ENCODE measurements at regions not wholly inside any gene's neighbourhood (a gene's known extent, or its start where the extent isn't known, plus 50 kb on each side); places are given as distances from the start of the nearest gene placed in this dataset.
A peak's percentile ranks its signal among the peaks of the same experiment; 100 is the strongest.

DNA sequence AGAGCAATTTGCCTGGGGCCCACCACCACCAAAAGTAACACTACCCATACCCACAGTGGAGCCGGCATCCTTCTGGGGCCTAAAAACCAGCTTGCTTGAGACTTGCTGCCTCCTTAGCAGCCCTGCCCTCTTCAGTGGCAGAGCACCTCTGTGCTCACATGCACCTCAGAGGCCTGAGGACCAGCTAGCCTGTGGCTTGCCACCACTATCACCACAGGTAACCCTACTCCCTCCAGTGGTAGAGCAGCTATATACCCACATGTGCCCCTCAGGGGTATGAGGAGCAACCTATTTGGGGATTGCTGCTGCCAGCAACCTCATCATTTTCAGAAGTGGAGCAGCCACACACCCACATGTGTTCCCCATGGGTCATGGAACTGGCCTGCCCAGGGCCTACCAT, 111.4 kb upstream of the SPRY2 start:
- DNase-seq, result no peak

DNA sequence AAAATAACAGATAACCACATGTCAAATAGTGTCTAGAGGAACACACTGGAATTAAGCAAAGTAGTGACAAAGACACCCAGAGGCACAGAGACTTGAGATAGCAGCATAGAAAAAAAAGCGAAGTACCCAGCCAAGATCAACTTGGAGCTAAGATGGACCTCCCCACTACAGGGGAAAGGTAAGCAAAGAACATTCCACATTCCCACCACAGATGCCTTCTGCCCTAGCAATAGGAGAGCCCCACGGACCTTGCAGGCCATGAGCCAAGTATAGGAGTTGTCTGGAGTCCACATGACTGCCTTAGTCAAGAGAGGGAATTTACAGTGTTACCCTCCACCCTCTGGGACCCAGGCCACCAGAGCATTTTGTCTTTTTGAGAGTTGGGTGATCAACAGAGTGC, 110.7 kb upstream of the SPRY2 start:
- no peak for DNase-seq

DNA sequence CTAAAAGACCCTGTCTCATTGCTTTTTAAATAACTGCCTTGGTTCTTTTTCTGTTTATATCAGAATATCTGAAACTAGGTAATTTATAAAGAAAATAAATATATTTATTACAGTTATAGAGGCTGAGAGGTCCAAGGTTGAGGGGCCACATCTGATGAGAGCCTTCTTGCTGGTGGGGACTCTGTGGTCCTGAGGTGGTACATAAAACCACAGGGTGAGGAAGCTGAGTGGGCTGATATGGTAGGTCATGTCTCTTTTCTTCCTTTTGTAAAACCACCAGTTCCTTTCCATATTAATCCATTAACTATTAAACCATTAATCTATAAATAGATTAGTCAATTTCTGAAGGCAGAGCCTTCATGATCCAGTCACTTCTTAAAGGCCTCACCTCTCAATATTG, 109.5 kb upstream of the SPRY2 start:
- no peak for DNase-seq

DNA sequence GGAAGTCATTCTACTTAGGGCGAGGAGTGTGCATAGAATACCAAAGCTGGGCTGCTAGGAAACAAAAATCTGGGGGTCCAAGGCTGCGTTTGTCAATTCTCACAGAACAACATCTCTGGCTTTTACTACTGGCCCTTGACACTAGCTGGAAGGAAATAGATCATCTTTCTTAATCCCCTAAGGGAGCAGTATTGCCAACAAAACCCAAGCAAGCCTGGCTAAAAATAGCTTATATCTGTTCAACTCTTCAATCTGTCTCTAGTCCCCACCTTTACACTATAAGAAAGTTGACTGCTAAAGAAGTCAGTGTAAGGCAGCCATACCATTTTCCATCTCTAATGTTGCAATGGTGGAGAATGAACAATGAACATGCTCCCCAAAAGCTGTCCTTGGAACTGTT, 107.8 kb upstream of the SPRY2 start:
- no peak for DNase-seq

DNA sequence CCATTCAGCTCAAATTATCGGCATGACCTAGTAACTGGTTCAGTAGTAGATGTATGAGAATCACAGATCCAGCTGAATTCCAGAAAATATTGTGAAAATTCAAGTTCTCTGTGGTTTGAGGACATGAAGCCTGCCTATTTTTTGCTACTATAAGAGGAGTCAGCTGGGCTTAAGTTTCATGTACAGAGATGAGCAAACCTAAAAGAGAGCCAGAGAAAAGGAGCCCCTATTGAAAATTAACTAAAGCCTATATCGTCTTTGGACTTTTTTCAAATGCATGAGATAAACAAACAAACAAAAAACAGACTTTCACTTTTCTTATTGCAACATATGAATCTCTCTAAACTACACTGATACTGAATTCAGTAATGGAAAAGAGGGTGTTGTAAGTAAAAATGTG, 106.8 kb upstream of the SPRY2 start:
- DNase-seq, result no peak

DNA sequence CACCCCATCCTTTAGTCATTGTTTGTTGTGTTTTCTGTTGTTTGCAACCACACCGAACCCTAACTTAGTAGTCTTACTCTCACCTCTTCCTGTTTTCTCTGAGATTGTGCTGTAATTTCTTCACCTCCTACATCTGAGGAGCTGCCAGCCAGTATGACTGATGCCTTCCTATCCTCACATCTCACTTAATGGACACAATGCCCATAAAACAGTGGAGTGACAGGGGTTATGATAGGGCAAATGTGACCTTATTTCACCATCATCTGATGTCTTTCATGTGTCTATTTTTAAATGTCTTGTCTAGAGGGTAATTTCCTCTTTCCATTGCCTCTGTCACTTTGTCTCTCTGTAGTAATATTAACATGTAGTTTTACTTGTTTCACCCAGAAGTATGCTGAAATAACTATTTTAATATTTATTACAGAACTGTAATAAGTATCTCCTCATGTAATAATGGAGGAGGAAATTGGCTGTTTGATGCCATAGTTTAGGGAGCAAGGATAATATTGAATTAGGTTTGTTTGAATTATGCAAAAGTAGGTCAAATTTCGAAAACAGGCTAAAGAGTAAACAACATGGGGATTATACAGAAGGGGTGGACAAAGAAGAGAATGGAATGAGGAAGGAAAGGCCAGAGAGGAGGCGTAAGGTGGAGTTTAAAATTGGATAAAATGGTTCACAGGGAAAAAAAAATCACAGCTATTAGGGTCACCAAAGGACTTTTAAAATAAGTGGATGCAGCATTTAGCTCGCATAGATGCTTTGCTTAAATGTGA, 103.5 kb upstream of the SPRY2 start:
- DNase-seq, result peak; percentile 84 to 90

DNA sequence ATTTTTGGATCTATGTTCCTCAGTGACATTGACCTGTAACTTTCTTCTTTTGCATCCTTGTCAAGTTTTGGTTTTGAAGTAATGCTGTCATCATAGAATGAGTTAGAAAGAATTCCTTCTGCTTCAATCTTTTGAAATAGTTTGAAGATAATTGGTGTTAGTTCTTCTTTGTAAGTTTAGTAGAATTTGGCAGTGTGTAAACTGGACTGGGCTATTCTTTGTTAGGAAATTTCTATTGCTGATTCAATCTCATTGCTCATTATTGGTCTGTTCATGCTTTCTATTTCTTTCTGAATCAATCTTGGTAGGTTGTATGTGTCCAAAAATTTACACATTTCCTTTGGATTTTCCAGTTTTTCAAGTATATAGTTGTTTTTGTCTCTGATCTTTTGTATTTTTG, 101.7 kb upstream of the SPRY2 start:
- DNase-seq, result no peak

DNA sequence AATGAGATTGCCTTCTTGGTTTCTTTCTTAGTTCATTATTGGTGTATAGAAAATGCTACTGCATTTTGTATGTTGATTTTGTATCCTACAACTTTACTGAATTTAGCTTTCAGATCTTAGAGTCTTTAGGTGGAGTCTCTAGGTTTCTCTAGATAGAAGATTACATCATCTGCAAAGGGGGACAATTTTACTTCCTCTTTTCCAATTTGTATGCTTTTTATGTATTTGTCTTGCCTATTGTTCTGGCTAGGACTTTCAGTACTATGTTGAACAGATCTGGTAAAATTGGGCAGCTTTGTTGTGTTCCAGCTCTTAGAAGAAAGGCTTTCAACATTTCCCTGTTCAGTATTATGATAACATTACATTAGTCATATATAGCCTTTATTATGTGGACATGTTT, 101.0 kb upstream of the SPRY2 start:
- peak; percentile 66 to 77 for DNase-seq

DNA sequence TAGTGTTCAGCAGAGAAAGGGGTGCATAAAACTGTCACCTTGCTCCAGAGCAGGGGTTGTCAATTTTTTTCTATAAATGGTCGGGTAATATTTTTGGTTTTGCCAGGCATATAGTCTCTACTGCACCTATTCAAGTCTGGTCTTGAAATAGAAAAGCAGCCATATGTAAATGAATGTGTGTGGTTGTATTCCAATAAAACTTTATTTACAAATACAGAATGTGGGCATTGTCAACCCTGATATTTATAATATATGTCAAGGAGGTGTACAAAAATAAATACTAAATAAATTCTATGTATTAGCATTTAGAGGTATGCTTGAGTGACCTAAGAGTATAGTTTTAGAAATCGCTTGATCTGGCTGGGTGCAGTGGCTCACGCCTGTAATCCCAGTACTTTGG, 97.6 kb upstream of the SPRY2 start:
- DNase-seq, result no peak

DNA sequence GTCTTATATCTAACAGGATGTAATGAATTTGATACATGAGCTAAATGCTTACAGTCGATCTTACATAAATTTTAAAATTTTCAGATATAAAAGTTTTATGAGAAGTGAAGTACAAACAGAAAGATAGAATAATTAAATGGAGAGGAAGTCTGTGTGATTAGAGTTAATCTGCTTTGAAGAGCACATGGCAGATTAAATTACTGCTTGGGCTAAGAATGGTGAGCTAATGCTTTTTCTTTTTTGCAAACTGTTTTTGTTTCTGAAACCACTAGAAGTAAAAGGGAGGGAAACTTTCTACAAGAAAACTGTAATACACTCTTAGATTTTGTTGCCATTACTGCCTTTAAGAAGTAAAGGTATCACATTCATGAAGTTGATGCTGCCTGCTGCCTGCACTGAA, 96.3 kb upstream of the SPRY2 start:
- DNase-seq, result no peak

DNA sequence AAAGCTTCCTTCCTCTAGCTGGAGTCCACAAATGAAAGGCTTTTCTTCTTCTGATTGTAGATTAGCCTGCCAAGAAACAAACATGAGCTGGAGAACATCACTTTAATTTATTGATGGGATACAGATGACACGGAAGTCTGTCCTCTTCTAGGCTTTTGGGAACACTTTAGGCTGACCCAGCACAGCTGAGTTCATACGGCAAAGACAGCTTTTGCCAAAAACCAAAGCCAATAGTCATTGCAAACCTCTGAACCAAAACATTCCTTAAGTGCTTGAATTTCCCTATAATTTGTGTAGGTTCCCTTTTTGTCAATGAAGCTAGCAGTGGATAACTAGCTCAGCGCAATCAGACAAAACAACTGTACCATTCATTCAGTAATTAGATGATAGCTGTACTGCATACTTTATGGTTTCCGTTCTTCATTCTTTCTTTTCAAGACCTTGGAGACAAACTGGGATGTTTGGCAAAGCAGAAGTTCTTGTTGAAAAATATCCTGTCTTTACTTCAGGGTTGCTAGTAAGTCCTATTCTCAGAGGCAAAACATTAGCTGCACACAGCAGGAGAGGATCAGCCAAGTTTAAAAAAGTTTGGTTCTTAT, 95.7 kb upstream of the SPRY2 start:
- no peak for DNase-seq

DNA sequence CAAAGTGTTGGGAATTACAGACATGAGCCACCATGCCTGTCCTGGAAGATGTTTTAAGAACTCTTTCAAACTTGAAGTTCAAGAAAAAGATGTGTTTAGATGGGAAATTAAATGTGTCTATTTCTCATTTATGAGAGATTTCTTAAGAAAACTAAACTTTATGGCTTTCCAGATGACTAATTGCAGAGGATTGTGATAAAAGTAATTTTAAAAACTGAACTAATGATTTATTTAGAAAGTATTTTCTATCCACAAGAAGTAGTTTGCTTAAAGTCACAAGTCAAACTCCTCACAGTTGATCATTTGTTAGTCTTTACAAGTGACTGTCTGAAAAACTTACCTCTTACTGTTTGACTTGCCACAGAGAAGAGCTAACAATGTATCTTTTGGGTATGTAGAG, 89.6 kb upstream of the SPRY2 start:
- DNase-seq, result no peak

DNA sequence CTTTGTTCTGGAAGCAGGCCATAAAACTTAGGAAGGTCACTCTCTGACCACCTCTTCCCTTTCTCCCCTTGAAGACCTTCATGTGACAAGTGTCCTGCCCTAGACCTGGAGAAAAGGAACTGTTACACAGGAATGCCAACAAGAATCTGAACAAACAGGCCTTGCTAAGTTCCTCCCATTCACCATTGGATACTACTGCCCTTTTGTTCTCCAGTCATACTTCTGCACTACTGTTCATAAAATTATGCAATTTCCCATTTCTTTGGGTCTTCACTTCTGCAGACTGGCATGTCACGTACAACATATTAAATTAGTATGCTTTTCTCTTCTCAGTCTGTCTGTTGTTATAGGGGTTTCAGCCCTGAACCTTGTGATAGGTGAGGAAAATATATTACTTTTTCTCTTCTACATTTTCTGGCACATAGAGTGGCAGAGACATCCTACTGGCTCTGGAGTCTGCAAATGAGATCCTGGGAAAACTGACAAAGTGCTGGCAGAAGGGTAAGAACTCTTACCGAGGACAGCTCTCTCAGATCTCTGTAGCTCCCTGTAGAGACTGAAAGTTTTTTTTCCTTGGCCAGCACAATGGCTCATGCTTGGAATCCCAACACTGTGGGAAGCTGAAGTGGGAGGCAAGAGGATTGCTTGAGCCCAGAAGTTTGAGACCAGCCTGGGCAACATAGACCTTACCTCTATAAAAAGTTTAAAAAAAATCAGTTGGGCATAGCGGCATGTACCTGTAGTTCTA, 87.6 kb upstream of the SPRY2 start:
- peak; percentile 42 to 54 for DNase-seq

DNA sequence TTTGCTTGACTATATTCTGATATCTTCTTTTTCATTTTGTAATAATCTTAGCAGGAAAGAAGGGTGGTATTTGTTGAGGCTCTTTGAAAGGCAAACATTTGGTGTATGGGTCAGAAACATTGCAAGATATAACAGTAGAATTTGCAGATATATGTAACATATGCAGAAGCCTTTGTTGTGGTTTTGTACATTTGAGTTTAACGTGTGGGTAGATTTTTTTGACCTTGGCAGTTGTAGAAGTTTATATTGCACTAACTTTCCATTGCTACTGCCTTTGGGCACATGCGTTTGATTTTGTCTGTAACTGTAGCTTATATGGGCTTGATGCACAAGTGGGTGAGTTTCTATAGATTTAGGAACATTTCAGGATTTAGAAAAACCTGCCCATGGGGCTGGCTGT, 78.5 kb upstream of the SPRY2 start:
- DNase-seq, result no peak

DNA sequence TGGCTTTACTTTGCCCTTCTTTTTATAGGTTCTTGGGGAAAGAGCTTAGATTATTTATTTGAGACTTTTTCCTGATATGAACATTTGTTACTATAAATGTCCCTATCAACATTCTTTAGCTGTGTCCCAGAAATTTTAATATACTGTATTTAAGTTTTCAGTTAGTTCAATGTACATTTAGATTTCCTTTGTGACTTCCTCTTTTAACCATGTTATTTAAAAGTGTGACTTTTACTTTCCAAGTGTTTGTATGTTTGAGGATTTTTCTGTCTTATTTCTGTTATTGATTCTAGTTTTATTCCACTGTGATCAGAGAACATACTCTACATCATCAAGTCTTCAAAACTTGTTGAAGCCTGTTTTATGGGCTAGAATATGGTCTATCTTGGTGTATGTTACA, 72.7 kb upstream of the SPRY2 start:
- DNase-seq, result no peak

DNA sequence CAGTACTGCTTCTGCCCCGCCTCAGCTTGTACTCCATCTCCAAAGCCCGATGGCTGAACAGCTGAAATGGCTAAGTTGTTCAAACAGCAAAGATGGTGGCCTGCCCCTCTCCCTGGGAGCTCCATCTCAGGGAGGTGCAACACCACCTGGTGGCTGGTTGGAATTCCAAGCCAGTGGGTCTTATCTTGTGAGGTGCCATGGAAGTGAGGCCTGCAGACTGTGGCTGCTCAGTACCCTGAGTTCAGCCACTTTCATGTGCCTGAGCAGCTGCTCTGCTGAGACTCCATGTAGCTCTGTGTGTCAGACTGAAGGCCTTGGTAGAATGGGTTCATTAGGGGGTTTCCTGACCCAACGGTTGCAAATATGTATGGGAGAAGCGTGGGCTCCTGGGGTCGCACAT, 67.3 kb upstream of the SPRY2 start:
- DNase-seq, result no peak

DNA sequence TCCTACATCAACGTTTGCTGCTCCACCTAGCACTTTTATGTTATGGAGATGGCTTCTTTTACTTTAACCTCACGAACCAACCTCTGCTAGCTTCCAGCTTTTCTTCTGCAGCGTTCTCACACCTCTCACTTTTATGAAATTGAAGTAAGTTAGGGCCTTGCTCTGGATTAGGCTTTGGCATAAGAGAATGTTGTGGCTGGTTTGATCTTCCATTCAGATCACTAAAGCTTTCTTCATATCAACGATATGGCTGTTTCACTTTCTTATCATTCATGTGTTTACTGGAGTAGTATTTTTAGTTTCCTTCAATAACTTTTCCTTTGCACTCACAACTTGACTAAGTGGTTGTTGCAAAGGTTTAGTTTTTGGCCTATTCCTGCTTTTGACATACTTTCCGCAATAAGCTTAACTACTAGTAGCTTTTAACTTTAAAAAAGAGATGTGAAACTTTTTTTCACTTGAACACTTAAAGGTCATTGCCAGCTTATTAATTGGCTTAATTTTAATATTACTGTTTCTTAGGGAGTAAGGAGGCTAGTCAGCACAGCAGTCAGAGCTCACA, 60.0 kb upstream of the SPRY2 start:
- no peak for DNase-seq

DNA sequence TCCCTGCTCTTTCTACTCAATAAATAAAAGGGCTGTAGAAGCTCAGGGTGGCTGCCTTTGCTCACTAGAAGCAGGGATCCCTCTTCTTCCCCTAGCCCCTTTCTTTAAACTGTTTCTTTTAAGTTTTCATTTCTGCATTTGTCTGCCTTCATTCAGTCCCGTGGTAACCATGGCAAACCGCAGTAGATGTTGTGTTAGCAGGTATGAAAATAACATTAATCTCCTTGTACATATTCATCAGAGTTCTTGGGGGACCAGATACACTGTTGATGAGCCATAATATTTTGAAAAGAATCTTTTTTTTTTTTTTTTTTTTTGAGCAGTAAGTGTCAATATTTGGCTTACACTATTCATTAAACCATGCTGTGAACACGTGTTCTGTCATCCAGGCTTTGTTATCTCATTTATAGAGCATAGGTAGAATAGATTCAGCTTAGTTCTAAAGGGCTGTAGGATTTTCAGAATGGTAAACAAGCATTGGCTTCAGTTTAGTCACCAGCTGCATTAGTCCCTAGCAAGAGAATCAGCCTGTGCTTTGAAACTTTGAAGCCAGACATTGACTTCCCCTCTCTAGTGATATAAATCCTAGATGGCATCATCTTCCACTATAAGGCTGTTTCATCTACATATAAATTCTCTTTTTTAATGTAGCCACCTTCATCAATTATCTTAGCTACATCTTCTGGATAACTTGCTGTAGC, 59.4 kb upstream of the SPRY2 start:
- DNase-seq, result no peak

DNA sequence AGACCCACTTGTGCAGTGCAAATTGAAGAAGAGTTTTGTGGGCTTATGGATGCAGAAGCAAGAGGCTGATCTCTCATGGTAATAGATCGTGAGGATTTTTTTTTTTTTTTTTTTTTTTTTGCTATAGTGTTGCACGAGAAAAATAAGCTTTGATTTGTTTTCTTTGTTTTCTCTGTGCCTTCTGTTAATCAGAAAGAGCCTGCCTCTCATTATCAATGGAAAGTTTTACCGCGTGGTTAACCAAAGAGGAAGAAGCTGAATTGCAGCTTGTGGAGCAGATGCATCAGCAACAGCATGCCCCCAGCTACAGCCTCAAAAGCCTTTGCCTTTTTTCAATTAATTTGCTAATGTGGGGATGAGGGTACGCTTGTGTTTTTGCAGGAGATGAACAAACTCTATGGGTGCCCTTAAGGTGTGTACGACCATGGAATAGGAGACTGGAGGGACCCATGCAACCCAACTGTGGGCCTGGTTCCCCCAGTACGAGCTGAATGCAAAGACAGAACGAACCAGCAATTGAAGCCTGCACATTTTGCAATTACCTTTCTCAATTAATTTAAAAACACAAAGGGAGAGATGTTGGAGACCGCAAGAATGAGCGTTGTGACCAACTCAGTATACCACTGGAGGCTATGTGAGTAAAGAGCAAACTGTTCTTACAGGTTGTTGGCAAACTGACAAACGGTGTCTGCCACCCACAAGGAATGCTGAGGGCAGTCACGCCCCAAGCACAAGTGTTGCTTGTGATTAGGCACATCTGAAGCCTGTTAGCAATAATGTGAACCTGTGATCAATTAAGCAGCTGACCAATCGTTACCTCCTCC, 58.6 kb upstream of the SPRY2 start:
- DNase-seq, result peak; percentile 61 to 75

Data from AML-193 (cell line).